PFSK-1 (cell line): ENCODE measurements at regions not wholly inside any gene's neighbourhood (a gene's known extent, or its start where the extent isn't known, plus 50 kb on each side); places are given as distances from the start of the nearest gene placed in this dataset.

Experiments
- FOXP2 ChIP-seq: optimal IDR thresholded peaks from 2 replicates; pipeline ENCODE3; 2011; ENCODE audit warnings: borderline replicate concordance, control low read depth, inconsistent platforms; ENCODE audit not compliant: insufficient read depth; ENCODE audit errors: extremely low read length, extremely low read depth
- POLR2AphosphoS5 ChIP-seq: IDR thresholded peaks from 2 replicates; pipeline ENCODE4 v1.6.1; 2012; ENCODE audit warnings: low read depth, mild to moderate bottlenecking, control low read depth, low read length, moderate library complexity
- SIN3A ChIP-seq: IDR thresholded peaks from 2 replicates; pipeline ENCODE4 v1.6.1; 2012; ENCODE audit warnings: mild to moderate bottlenecking, low read length, moderate library complexity, borderline replicate concordance; ENCODE audit not compliant: insufficient read depth
- TAF1 ChIP-seq: IDR thresholded peaks from 2 replicates; pipeline ENCODE4 v1.6.1; 2012; ENCODE audit warnings: low read length, control low read depth, borderline replicate concordance; ENCODE audit not compliant: insufficient read depth
- TF ChIP-seq, protein P1 (sequence below), 2 experiments: IDR thresholded peaks; 2 replicates each; pipeline versions ENCODE4 v1.6.1 to v1.8.0; 2011 to 2012; ENCODE audit warnings: low read depth in 2 of 2, low read length in 2 of 2, control low read depth in 1 of 2, inconsistent platforms in 1 of 2, mild to moderate bottlenecking in 1 of 2, moderate library complexity in 1 of 2; ENCODE audit not compliant: insufficient read depth in 1 of 2

DNA sequence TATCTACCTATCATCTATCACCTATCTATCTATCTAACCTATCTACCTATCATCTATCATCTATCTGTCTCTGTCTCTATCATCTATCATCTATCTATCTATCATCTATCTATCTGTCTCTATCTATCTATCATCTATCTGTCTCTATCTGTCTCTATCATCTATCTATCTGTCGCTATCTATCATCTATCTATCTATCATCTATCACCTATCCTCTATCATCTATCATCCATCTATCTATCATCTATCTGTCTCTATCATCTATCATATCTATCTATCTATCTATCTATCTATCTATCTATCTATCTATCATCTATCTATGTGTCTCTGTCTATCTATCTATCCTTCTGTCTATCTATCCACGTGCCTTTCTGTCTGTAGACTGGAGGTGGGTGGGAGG lies 59.5 kb upstream of the FAM20C start:
- TF ChIP-seq POLR2AphosphoS5 (no peak), TAF1 (no peak), FOXP2 (no peak), SIN3A (no peak)
- TF ChIP-seq, protein P1, sequence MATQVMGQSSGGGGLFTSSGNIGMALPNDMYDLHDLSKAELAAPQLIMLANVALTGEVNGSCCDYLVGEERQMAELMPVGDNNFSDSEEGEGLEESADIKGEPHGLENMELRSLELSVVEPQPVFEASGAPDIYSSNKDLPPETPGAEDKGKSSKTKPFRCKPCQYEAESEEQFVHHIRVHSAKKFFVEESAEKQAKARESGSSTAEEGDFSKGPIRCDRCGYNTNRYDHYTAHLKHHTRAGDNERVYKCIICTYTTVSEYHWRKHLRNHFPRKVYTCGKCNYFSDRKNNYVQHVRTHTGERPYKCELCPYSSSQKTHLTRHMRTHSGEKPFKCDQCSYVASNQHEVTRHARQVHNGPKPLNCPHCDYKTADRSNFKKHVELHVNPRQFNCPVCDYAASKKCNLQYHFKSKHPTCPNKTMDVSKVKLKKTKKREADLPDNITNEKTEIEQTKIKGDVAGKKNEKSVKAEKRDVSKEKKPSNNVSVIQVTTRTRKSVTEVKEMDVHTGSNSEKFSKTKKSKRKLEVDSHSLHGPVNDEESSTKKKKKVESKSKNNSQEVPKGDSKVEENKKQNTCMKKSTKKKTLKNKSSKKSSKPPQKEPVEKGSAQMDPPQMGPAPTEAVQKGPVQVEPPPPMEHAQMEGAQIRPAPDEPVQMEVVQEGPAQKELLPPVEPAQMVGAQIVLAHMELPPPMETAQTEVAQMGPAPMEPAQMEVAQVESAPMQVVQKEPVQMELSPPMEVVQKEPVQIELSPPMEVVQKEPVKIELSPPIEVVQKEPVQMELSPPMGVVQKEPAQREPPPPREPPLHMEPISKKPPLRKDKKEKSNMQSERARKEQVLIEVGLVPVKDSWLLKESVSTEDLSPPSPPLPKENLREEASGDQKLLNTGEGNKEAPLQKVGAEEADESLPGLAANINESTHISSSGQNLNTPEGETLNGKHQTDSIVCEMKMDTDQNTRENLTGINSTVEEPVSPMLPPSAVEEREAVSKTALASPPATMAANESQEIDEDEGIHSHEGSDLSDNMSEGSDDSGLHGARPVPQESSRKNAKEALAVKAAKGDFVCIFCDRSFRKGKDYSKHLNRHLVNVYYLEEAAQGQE (IDR thresholded peaks at IDR 0.05; ENCODE audit: insufficient read depth in 1 of 2, low read depth in 2 of 2, low read length in 2 of 2), result no peak

DNA sequence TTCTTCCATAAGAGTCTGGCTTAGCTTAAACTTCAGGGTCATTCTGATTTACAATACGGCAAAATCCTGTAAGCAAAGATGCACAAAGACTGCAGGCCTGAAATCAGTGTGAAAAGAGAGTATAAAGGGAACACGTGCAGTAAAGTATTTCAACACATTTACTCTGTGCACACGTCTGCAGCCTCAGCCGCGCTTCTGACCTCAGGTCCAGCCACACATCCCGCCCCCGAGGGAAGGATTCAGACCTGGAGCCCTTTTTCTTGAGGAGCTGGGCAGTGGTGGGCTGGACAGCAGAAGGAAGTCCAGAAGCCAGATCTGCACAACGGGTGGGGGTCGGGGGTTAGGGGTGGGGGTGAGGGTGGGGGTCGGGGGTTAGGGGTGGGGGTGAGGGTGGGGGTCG lies 58.9 kb upstream of the FAM20C start:
- TF ChIP-seq, protein P1 (IDR thresholded peaks at IDR 0.05; ENCODE audit: insufficient read depth in 1 of 2, low read depth in 2 of 2, low read length in 2 of 2), result no peak
- TF ChIP-seq SIN3A (no peak), TAF1 (no peak), POLR2AphosphoS5 (no peak), FOXP2 (no peak)

DNA sequence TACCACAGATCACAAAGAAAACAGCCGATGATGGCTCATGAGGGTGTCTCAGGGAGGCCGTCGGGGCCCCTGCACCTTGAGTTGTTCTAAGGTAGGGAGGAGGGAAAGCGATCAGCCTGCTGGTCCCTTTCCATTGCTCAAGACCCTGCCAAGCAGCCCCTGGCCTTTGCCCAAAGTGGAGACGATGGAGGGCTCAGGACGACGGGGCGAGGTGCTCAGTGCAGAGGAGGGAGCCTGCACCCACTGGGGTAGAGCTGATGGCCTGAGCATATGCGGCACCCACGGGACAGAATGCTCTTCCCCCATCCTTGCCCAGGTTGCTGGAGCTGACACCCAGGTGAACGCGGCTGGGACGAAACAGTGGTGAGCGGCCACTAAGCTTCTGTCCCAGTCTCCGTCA lies 58.3 kb upstream of the FAM20C start:
- TF ChIP-seq SIN3A (no peak), TAF1 (no peak), FOXP2 (no peak), POLR2AphosphoS5 (no peak)
- TF ChIP-seq, protein P1 (IDR thresholded peaks at IDR 0.05; ENCODE audit: insufficient read depth in 1 of 2, low read depth in 2 of 2, low read length in 2 of 2), result no peak

DNA sequence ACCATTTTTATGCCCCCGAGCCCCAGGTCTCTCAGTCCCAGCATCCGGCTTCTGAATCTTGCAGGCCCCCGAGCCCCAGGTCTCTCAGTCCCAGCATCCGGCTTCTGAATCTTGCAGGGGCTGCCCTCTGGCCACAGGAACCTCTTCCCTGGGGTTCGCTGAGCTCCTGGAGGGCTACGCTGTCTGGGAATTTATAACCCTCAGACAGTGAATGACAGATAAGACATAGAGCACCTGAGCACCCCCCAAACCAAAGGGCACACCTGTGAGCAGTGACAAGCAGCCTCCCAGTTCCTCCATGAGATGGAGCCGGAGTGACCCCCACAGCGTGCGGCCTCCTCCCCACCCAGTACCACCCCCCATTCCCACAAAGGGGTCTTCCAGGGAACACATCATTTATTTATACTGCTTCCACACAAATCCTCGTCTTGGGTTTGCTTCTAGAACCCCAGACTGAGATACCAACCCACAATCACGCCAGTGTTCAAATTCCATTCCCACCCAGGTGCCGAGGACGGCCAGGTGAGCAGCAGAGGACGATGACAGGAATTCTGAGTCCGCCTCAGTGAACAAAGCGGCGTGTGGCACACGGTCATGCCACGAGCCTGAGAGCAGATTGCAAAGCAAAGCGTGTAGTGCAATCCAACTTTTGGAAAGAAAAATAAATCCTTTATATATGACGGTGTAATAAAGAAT lies 57.7 kb upstream of the FAM20C start:
- TF ChIP-seq POLR2AphosphoS5 (no peak), TAF1 (no peak), FOXP2 (no peak), SIN3A (no peak)
- TF ChIP-seq, protein P1 (IDR thresholded peaks at IDR 0.05; ENCODE audit: insufficient read depth in 1 of 2, low read depth in 2 of 2, low read length in 2 of 2), result no peak

DNA sequence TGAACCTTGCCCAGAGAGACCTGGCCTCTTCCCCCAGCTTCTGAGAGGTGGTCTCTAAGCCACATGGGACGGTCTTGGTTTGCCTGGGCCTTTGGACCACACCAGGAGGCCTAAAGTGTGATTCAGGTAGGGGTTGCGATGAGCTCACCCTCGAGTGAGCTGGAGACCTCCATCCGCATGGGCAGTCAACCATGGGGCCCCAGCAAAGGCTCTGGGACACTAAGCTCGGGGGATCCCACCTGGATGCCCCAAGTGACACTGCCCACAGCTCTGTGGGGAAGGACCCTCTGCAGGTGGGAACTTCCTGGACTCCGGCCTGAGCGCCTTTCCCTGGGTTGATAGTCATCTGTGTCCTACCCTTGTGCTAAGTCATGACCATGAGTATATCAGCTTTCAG lies 57.1 kb upstream of the FAM20C start:
- TF ChIP-seq POLR2AphosphoS5 (no peak), TAF1 (no peak), SIN3A (no peak), FOXP2 (no peak)
- TF ChIP-seq, protein P1 (IDR thresholded peaks at IDR 0.05; ENCODE audit: insufficient read depth in 1 of 2, low read depth in 2 of 2, low read length in 2 of 2), result no peak
